PC-9 (cell line): ENCODE measurements at regions not wholly inside any gene's neighbourhood (a gene's known extent, or its start where the extent isn't known, plus 50 kb on each side); places are given as distances from the start of the nearest gene placed in this dataset.

Experiments used
- BruUV-seq: library from RNA; stranded (reverse); fragments of 400-500 nt; replicated peaks from 2 replicates; lab custom pipeline; 2021; lab: Mats Ljungman, UMichigan
- CTCF ChIA-PET: fragments of 300-600 bp; sonication (Branson Sonifier 250); formaldehyde crosslinking; loops from one replicate; lab custom pipeline; 2022; ENCODE audit warnings: antibody characterized with exemption; lab: Charles Lee
- POLR2A ChIA-PET: fragments of 300-600 bp; sonication (Branson Sonifier 250); formaldehyde crosslinking; loops from one replicate; lab custom pipeline; 2022; ENCODE audit warnings: antibody characterized with exemption; ENCODE audit not compliant: unreplicated experiment; lab: Charles Lee
- DNase-seq, 2 experiments: peaks; one replicate each; pipeline versions ENCODE4 v3.0.0 to v3.0.0-alpha.2; 2015 to 2022; ENCODE audit warnings: mixed read lengths in 1 of 2
- H2AFZ ChIP-seq: fragments of 200-600 bp; sonication (generic); 2 replicates; pipeline ENCODE4 v1.8.1; 2017; ENCODE audit warnings: antibody characterized with exemption
- H3F3A ChIP-seq: fragments of 200-600 bp; sonication (generic); 2 replicates; pipeline ENCODE4 v1.8.1; 2017; ENCODE audit warnings: antibody characterized with exemption, mild to moderate bottlenecking, low read depth; ENCODE audit not compliant: insufficient read depth
- H3K27ac ChIP-seq: fragments of 200-600 bp; sonication (generic); 2 replicates; pipeline ENCODE4 v1.6.1; 2016; ENCODE audit warnings: mixed run types
- H3K27me3 ChIP-seq: fragments of 200-600 bp; sonication (generic); 2 replicates; pipeline ENCODE4 v1.6.1; 2016; ENCODE audit warnings: low read depth, mixed run types; ENCODE audit not compliant: insufficient read depth
- H3K36me3 ChIP-seq: fragments of 200-600 bp; sonication (generic); 2 replicates; pipeline ENCODE4 v1.6.1; 2016; ENCODE audit warnings: low read depth, mixed run types
- H3K4me1 ChIP-seq: fragments of 200-600 bp; sonication (generic); replicated peaks from 2 replicates; pipeline ENCODE4 v1.6.1; 2016; ENCODE audit warnings: mixed run types; ENCODE audit not compliant: insufficient read depth
- H3K4me2 ChIP-seq: fragments of 200-600 bp; sonication (generic); 2 replicates; pipeline ENCODE4 v1.6.1; 2017; ENCODE audit warnings: mixed run types
- H3K4me3 ChIP-seq: fragments of 200-600 bp; sonication (generic); 2 replicates; pipeline ENCODE4 v1.6.1; 2016; ENCODE audit warnings: mixed run types
- H3K79me2 ChIP-seq: fragments of 200-600 bp; sonication (generic); 2 replicates; pipeline ENCODE4 v1.6.1; 2017; ENCODE audit warnings: low read depth, mixed run types
- H3K9me2 ChIP-seq: fragments of 200-600 bp; sonication (generic); 2 replicates; pipeline ENCODE4 v1.8.1; 2017; ENCODE audit warnings: mild to moderate bottlenecking; ENCODE audit not compliant: insufficient read depth
- H3K9me3 ChIP-seq: fragments of 200-600 bp; sonication (generic); 2 replicates; pipeline ENCODE4 v1.8.1; 2016; ENCODE audit warnings: low read depth; ENCODE audit not compliant: insufficient read depth
- H4K20me1 ChIP-seq: fragments of 200-600 bp; sonication (generic); 2 replicates; pipeline ENCODE4 v1.8.1; 2017; ENCODE audit not compliant: insufficient read depth
- CTCF ChIP-seq: fragments of 200-600 bp; sonication (generic); conservative IDR thresholded peaks from 2 replicates; pipeline ENCODE4 v1.6.1; 2017; ENCODE audit warnings: mixed run types, antibody characterized with exemption, mild to moderate bottlenecking, moderate library complexity
- EZH2 ChIP-seq: fragments of 200-600 bp; sonication (generic); IDR thresholded peaks from 2 replicates; pipeline ENCODE4 v1.8.0; 2017; ENCODE audit warnings: antibody characterized with exemption, low read depth
- intact Hi-C: fragments of 100-400 bp; cut with micrococcal nuclease; formaldehyde crosslinking; loops from one replicate; pipeline ENCODE4 v1.10.0; 2022; ENCODE audit not compliant: unreplicated experiment

GRCh38 chr4:175139205-175139604 lies 221.0 kb downstream of the ADAM29 start:
- POLR2A ChIA-PET, result no interaction called here

GRCh38 chr4:175143116-175143515 lies 225.0 kb downstream of the ADAM29 start:
- no peaks in the 10 kb centered on the region for H3K36me3 ChIP-seq
- TF ChIP-seq CTCF (no peak), EZH2 (no peak)
- intact Hi-C loops, result no loop called here
- no peak for DNase-seq
- H3K9me2 ChIP-seq, result no peaks in the 10 kb centered on the region
- no peak overlapping the region for H3K4me2 ChIP-seq
- POLR2A ChIA-PET, result no interaction called here
- no peak overlapping the region for H2AFZ ChIP-seq
- no peaks in the 10 kb centered on the region for H3K4me1 ChIP-seq
- no peaks in the 10 kb centered on the region for H3F3A ChIP-seq
- H3K27me3 ChIP-seq, result no peaks in the 10 kb centered on the region
- CTCF ChIA-PET, result no interaction called here
- no TSS peak for BruUV-seq
- no peaks in the 10 kb centered on the region for H4K20me1 ChIP-seq
- no peaks in the 10 kb centered on the region for H3K79me2 ChIP-seq
- no peak overlapping the region for H3K4me3 ChIP-seq
- no peaks in the 10 kb centered on the region for H3K9me3 ChIP-seq
- H3K27ac ChIP-seq, result no peak overlapping the region

More at GRCh38 chr4:175139205-175139604, 221.0 kb downstream of the ADAM29 start:
- CTCF ChIA-PET, result no interaction called here
- H3K9me3 ChIP-seq, result no peaks in the 10 kb centered on the region
- no peak for TF ChIP-seq CTCF
- TF ChIP-seq EZH2, result no peak
- no peaks in the 10 kb centered on the region for H3K36me3 ChIP-seq
- no peak overlapping the region for H3K4me3 ChIP-seq
- no peaks in the 10 kb centered on the region for H3K4me1 ChIP-seq
- no peaks in the 10 kb centered on the region for H3K79me2 ChIP-seq
- no peaks in the 10 kb centered on the region for H4K20me1 ChIP-seq
- intact Hi-C loops, result no loop called here
- no peak overlapping the region for H2AFZ ChIP-seq
- no peak for DNase-seq
- H3F3A ChIP-seq, result no peaks in the 10 kb centered on the region
- H3K27ac ChIP-seq, result no peak overlapping the region
- no peaks in the 10 kb centered on the region for H3K9me2 ChIP-seq
- no peaks in the 10 kb centered on the region for H3K27me3 ChIP-seq
- no TSS peak for BruUV-seq
- H3K4me2 ChIP-seq, result no peak overlapping the region

- TF ChIP-seq EZH2 (no peak), CTCF (no peak)
- Histone ChIP-seq H3K4me1 (no peaks in the 10 kb centered on the region), H3K4me3 (no peak overlapping the region), H2AFZ (no peak overlapping the region), H3K9me3 (no peaks in the 10 kb centered on the region), H3K36me3 (no peaks in the 10 kb centered on the region), H3K9me2 (no peaks in the 10 kb centered on the region), H3K4me2 (no peak overlapping the region), H4K20me1 (no peaks in the 10 kb centered on the region), H3K27me3 (no peaks in the 10 kb centered on the region), H3K79me2 (no peaks in the 10 kb centered on the region), H3K27ac (no peak overlapping the region), H3F3A (no peaks in the 10 kb centered on the region)
- POLR2A ChIA-PET, result no interaction called here
- no peak for DNase-seq
- intact Hi-C loops, result no loop called here
- no TSS peak for BruUV-seq
- CTCF ChIA-PET, result no interaction called here
Observed at GRCh38 chr4:175146799-175147198, 228.6 kb downstream of the ADAM29 start.
